Activated B cell treated with CpG ODN at 0.5 μM for 24 hours (primary cell): ENCODE measurements at regions not wholly inside any gene's neighbourhood (a gene's known extent, or its start where the extent isn't known, plus 50 kb on each side); places are given as distances from the start of the nearest gene placed in this dataset.

Source experiments
- ATAC-seq: fragments of 200-7000 bp; cut with Tn5 transposase; one replicate; pipeline ENCODE4 v1.10.0; 2021; ENCODE audit warnings: low read depth, mild to moderate bottlenecking, moderate library complexity
- CTCF ChIA-PET: fragments of 350-600 bp; sonication (Branson Sonifier 250); formaldehyde crosslinking; loops from one replicate; lab custom pipeline; 2021; ENCODE audit warnings: antibody characterized with exemption; lab: Charles Lee
- POLR2A ChIA-PET: fragments of 350-600 bp; sonication (Branson Sonifier 250); formaldehyde crosslinking; loops from one replicate; lab custom pipeline; 2021; ENCODE audit warnings: antibody characterized with exemption; lab: Charles Lee
- DNase-seq: peaks from one replicate; pipeline ENCODE4 v3.0.0; 2022
- H3K27ac Mint-ChIP-seq: one replicate; pipeline ENCODE4 v1.8.0; 2020; ENCODE audit warnings: mixed read lengths
- H3K27me3 Mint-ChIP-seq: one replicate; pipeline ENCODE4 v1.8.0; 2021; ENCODE audit warnings: mixed read lengths
- H3K36me3 Mint-ChIP-seq: one replicate; pipeline ENCODE4 v1.8.0; 2021; ENCODE audit warnings: low read depth, mixed read lengths
- H3K4me1 Mint-ChIP-seq: one replicate; pipeline ENCODE4 v1.8.0; 2021; ENCODE audit warnings: mixed read lengths
- H3K4me3 Mint-ChIP-seq: one replicate; pipeline ENCODE4 v1.8.0; 2020; ENCODE audit warnings: mild to moderate bottlenecking, mixed read lengths
- H3K9me3 Mint-ChIP-seq: one replicate; pipeline ENCODE4 v1.8.0; 2020; ENCODE audit warnings: mixed read lengths
- CTCF ChIP-seq: fragments of 200-600 bp; IDR thresholded peaks from one replicate; pipeline ENCODE4 v1.8.0; 2022; ENCODE audit warnings: antibody characterized with exemption, mild to moderate bottlenecking
- intact Hi-C: fragments of 100-400 bp; cut with micrococcal nuclease; formaldehyde crosslinking; loops from one replicate; pipeline ENCODE4 v1.15.1; 2024

GRCh38 chr1:219542828-219543518 lies 69.9 kb downstream of the ZC3H11B start:
- Mint-ChIP-seq H3K36me3 (no peaks in the 10 kb centered on the region), H3K27ac (no peak overlapping the region), H3K4me3 (no peak overlapping the region), H3K4me1 (no peaks in the 10 kb centered on the region), H3K27me3 (no peaks in the 10 kb centered on the region), H3K9me3 (no peaks in the 10 kb centered on the region)
- ATAC-seq (no peak), DNase-seq (no peak)
- ChIA-PET CTCF (no interaction called here), POLR2A (no interaction called here)
- intact Hi-C loops, result no loop called here
- no peak for TF ChIP-seq CTCF

GRCh38 chr1:219541946-219542345 lies 71.0 kb downstream of the ZC3H11B start:
- Mint-ChIP-seq H3K27me3 (no peaks in the 10 kb centered on the region), H3K4me1 (no peaks in the 10 kb centered on the region)

DNA sequence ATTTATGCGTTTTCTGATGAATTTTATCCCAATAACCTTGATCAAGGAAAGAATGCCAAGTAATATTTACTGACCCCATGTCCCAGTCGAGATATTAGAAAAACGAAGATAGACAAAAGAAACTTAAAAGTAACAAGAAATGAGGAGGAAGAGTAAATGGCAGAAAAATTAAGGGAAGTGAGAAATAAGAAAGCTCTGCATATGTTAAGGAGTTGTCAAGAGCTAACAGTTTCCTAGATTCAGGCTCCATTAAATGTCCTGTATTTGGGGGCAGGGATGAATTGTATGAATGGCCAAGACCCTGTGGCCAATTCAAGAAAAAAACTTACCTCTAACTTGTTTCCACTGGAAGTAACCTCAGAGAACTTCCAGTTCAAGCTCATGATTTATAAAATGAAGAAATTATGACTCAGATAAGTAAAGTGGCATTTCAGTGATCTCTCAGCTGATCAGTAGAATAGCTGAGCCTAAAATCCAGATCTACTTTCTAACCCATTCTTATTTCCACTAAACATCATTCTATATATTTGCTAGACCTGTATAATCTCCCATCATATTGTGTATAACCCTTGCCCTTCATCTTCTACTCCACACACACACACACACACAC lies 73.2 kb downstream of the ZC3H11B start:
- POLR2A ChIA-PET, result no interaction called here
- H3K4me1 Mint-ChIP-seq, result no peaks in the 10 kb centered on the region
- ATAC-seq, result no peak
- no peak for TF ChIP-seq CTCF
- no peak for DNase-seq
- CTCF ChIA-PET, result no interaction called here
- H3K9me3 Mint-ChIP-seq, result no peaks in the 10 kb centered on the region
- no peak overlapping the region for H3K27ac Mint-ChIP-seq
- no peak overlapping the region for H3K4me3 Mint-ChIP-seq
- H3K27me3 Mint-ChIP-seq, result no peaks in the 10 kb centered on the region
- intact Hi-C loops, result no loop called here
- no peaks in the 10 kb centered on the region for H3K36me3 Mint-ChIP-seq

More at GRCh38 chr1:219541946-219542345, 71.0 kb downstream of the ZC3H11B start:
- no peaks in the 10 kb centered on the region for H3K36me3 Mint-ChIP-seq
- no peak for ATAC-seq
- H3K27ac Mint-ChIP-seq, result no peak overlapping the region
- ChIA-PET CTCF (no interaction called here), POLR2A (interaction anchor here (0.6 kb wide), 1 partner anchor 11 kb away, joined by 3 read pairs; no protein-coding TSS in a partner anchor)
- no peak for DNase-seq
- no peak for TF ChIP-seq CTCF
- H3K9me3 Mint-ChIP-seq, result no peaks in the 10 kb centered on the region
- intact Hi-C loops, result no loop called here
- H3K4me3 Mint-ChIP-seq, result no peak overlapping the region

- no peaks in the 10 kb centered on the region for H3K36me3 Mint-ChIP-seq
- H3K27ac Mint-ChIP-seq, result no peak overlapping the region
- H3K9me3 Mint-ChIP-seq, result no peaks in the 10 kb centered on the region
- ATAC-seq (no peak), DNase-seq (no peak)
- POLR2A ChIA-PET, result no interaction called here
- CTCF ChIA-PET, result no interaction called here
- no peak for TF ChIP-seq CTCF
- intact Hi-C loops, result no loop called here
- H3K4me3 Mint-ChIP-seq, result no peak overlapping the region
- H3K27me3 Mint-ChIP-seq, result no peaks in the 10 kb centered on the region
- no peaks in the 10 kb centered on the region for H3K4me1 Mint-ChIP-seq
These were observed 74.0 kb downstream of the ZC3H11B start for GRCh38 chr1:219538886-219539285.

GRCh38 chr1:219537223-219537631 lies 75.7 kb downstream of the ZC3H11B start:
- DNase-seq (no peak), ATAC-seq (no peak)
- intact Hi-C loops, result no loop called here
- POLR2A ChIA-PET, result no interaction called here
- no peak overlapping the region for H3K27ac Mint-ChIP-seq
- H3K4me3 Mint-ChIP-seq, result no peak overlapping the region
- CTCF ChIA-PET, result no interaction called here
- no peaks in the 10 kb centered on the region for H3K4me1 Mint-ChIP-seq
- no peaks in the 10 kb centered on the region for H3K9me3 Mint-ChIP-seq
- TF ChIP-seq CTCF, result no peak
- H3K36me3 Mint-ChIP-seq, result no peaks in the 10 kb centered on the region
- H3K27me3 Mint-ChIP-seq, result peaks cover 2% of the 10 kb centered on the region
